Type B pancreatic cell (in vitro differentiated cells): ENCODE measurements at regions not wholly inside any gene's neighbourhood (a gene's known extent, or its start where the extent isn't known, plus 50 kb on each side); places are given as distances from the start of the nearest gene placed in this dataset.
"Not testable (repeated sequence)": the region's sequence is repeated elsewhere in the genome, so short reads cannot be mapped to it uniquely, and the experiment has no call there.

ENCODE experiments used
- DNase-seq: peaks from one replicate; pipeline ENCODE4 v3.0.0; 2021; ENCODE audit warnings: mixed read lengths; ENCODE audit not compliant: unreplicated experiment; ENCODE audit errors: extremely low spot score
- H3K27ac Mint-ChIP-seq: 2 replicates; pipeline ENCODE4 v1.8.0; 2021; ENCODE audit warnings: mild to moderate bottlenecking, mixed read lengths
- H3K27me3 Mint-ChIP-seq: 2 replicates; pipeline ENCODE4 v1.8.0; 2021; ENCODE audit warnings: mixed read lengths
- H3K36me3 Mint-ChIP-seq: 2 replicates; pipeline ENCODE4 v1.8.0; 2021; ENCODE audit warnings: mixed read lengths
- H3K4me1 Mint-ChIP-seq: one replicate; pipeline ENCODE4 v1.8.0; 2021; ENCODE audit warnings: mixed read lengths; ENCODE audit not compliant: unreplicated experiment
- H3K4me3 Mint-ChIP-seq: 2 replicates; pipeline ENCODE4 v1.8.0; 2021; ENCODE audit warnings: mild to moderate bottlenecking, mixed read lengths
- H3K9me3 Mint-ChIP-seq: 2 replicates; pipeline ENCODE4 v1.8.0; 2021; ENCODE audit warnings: mixed read lengths
- TF ChIP-seq, protein P1 (sequence below): fragments of 200-600 bp; sonication (generic); conservative IDR thresholded peaks from 2 replicates; pipeline ENCODE4 v1.5.0; 2021; ENCODE audit warnings: antibody characterized with exemption, mild to moderate bottlenecking

- H3K36me3 Mint-ChIP-seq, result no peaks in the 10 kb centered on the region
- no peak overlapping the region for H3K27ac Mint-ChIP-seq
- DNase-seq, result no peak
- TF ChIP-seq, protein P1, sequence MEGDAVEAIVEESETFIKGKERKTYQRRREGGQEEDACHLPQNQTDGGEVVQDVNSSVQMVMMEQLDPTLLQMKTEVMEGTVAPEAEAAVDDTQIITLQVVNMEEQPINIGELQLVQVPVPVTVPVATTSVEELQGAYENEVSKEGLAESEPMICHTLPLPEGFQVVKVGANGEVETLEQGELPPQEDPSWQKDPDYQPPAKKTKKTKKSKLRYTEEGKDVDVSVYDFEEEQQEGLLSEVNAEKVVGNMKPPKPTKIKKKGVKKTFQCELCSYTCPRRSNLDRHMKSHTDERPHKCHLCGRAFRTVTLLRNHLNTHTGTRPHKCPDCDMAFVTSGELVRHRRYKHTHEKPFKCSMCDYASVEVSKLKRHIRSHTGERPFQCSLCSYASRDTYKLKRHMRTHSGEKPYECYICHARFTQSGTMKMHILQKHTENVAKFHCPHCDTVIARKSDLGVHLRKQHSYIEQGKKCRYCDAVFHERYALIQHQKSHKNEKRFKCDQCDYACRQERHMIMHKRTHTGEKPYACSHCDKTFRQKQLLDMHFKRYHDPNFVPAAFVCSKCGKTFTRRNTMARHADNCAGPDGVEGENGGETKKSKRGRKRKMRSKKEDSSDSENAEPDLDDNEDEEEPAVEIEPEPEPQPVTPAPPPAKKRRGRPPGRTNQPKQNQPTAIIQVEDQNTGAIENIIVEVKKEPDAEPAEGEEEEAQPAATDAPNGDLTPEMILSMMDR, result no peak
- H3K27me3 Mint-ChIP-seq, result peaks cover 2% of the 10 kb centered on the region
- no peaks in the 10 kb centered on the region for H3K4me1 Mint-ChIP-seq
- H3K4me3 Mint-ChIP-seq, result no peak overlapping the region
- no peaks in the 10 kb centered on the region for H3K9me3 Mint-ChIP-seq
Observed at GRCh38 chr6:82786248-82786647, 279.4 kb downstream of the UBE3D start.

DNA sequence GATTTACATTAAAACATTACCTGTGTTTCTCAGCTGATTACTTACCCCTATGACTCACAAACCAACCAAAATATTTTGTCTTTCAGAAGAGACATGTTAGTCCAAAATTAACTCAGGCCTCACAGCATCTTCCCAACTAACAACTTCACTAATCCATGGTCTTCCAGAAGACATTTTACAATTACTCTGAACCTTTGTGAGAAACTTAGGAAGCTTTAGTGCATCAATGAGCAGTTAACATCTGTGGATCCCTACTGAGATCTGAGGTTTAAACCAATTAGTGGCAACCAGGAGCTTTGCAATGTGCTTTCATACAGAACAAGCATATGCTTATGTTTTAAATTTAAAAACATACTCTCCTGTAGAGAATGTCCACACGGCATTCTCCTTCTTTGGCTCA, 269.7 kb downstream of the UBE3D start:
- Mint-ChIP-seq H3K9me3 (peaks cover 11% of the 10 kb centered on the region), H3K27ac (no peak overlapping the region), H3K36me3 (no peaks in the 10 kb centered on the region), H3K4me3 (no peak overlapping the region), H3K27me3 (no peaks in the 10 kb centered on the region), H3K4me1 (no peaks in the 10 kb centered on the region)
- TF ChIP-seq, protein P1, result no peak
- no peak for DNase-seq

DNA sequence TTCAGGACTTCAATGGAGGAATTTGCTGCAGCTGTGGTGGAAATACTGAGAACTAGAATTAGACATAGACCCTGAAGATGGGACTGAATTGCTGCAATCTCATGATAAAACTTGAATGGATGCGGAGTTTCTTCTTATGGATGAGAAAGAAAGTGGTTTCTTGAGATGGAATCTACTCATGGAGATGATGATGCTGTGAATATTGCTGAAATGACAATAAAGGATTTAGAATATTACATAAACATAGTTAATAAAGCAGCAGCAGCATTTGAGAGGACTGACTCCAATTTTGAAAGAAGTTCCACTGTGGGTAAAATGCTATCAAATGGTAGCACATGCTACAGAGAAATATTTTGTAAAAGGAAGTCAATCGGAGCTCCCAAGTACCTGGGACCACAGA, 264.6 kb downstream of the UBE3D start:
- TF ChIP-seq, protein P1, result no peak
- no peak for DNase-seq
- no peaks in the 10 kb centered on the region for H3K36me3 Mint-ChIP-seq
- no peaks in the 10 kb centered on the region for H3K27me3 Mint-ChIP-seq
- H3K4me1 Mint-ChIP-seq, result no peaks in the 10 kb centered on the region
- no peak overlapping the region for H3K27ac Mint-ChIP-seq
- H3K9me3 Mint-ChIP-seq, result peaks cover 11% of the 10 kb centered on the region
- H3K4me3 Mint-ChIP-seq, result no peak overlapping the region

GRCh38 chr6:82816243-82816642, 249.4 kb downstream of the UBE3D start:
- H3K27me3 Mint-ChIP-seq, H3K4me3 Mint-ChIP-seq, DNase-seq, H3K4me1 Mint-ChIP-seq, H3K9me3 Mint-ChIP-seq, H3K36me3 Mint-ChIP-seq, H3K27ac Mint-ChIP-seq: not testable (repeated sequence)

- no peaks in the 10 kb centered on the region for H3K4me1 Mint-ChIP-seq
- TF ChIP-seq, protein P1, result no peak
- H3K9me3 Mint-ChIP-seq, result no peaks in the 10 kb centered on the region
- no peak for DNase-seq
- no peak overlapping the region for H3K4me3 Mint-ChIP-seq
- no peaks in the 10 kb centered on the region for H3K27me3 Mint-ChIP-seq
- no peak overlapping the region for H3K27ac Mint-ChIP-seq
- no peaks in the 10 kb centered on the region for H3K36me3 Mint-ChIP-seq
Observed at GRCh38 chr6:82818727-82819126, 246.9 kb downstream of the UBE3D start.

- Mint-ChIP-seq H3K27ac (no peak overlapping the region), H3K4me3 (no peak overlapping the region), H3K36me3 (no peaks in the 10 kb centered on the region), H3K9me3 (no peaks in the 10 kb centered on the region), H3K4me1 (no peaks in the 10 kb centered on the region), H3K27me3 (no peaks in the 10 kb centered on the region)
- TF ChIP-seq, protein P1, result no peak
- DNase-seq, result no peak
Observed at GRCh38 chr6:82823361-82823760, 242.3 kb downstream of the UBE3D start.
